ENCODE measurements at regions not wholly inside any gene's neighbourhood (a gene's known extent, or its start where the extent isn't known, plus 50 kb on each side); places are given as distances from the start of the nearest gene placed in this dataset.

GRCh38 chr12:60335745-60336144 lies 739.9 kb downstream of the SLC16A7 start:
- Histone ChIP-seq H3K27ac (ENCODE audit: low read length) (no peak overlapping the region), H3K36me3 (ENCODE audit: insufficient read depth, low read length) (no peaks in the 10 kb centered on the region), H3K4me2 (ENCODE audit: low read length) (no peak overlapping the region), H4K20me1 (ENCODE audit: insufficient read depth) (no peaks in the 10 kb centered on the region), H3K27me3 (ENCODE audit: insufficient read depth, low read depth, low read length) (no peaks in the 10 kb centered on the region), H3K9me2 (ENCODE audit: insufficient read depth, low read length) (no peaks in the 10 kb centered on the region), H3F3A (ENCODE audit: insufficient read depth, low read length, poor library complexity, severe bottlenecking) (no peaks in the 10 kb centered on the region), H3K9me3 (ENCODE audit: low read length) (no peaks in the 10 kb centered on the region), H3K4me3 (ENCODE audit: low read length) (no peak overlapping the region), H3K79me2 (replicated peaks; ENCODE audit: insufficient read depth, low read length) (no peaks in the 10 kb centered on the region), H2AFZ (ENCODE audit: low read depth, low read length) (no peak overlapping the region), H3K9ac (ENCODE audit: low read length) (no peak overlapping the region)
- TF ChIP-seq EP300 (conservative IDR thresholded peaks at IDR 0.05; ENCODE audit: poor library complexity, severe bottlenecking): no peak
- TF ChIP-seq MXI1 (conservative IDR thresholded peaks at IDR 0.05; ENCODE audit: poor library complexity, severe bottlenecking): no peak
- no peak for TF ChIP-seq CTCF (IDR thresholded peaks at IDR 0.05; ENCODE audit: poor library complexity, severe bottlenecking)
- no peak for TF ChIP-seq REST (IDR thresholded peaks at IDR 0.05; ENCODE audit: borderline replicate concordance)
- TF ChIP-seq EZH2 (IDR thresholded peaks at IDR 0.05; ENCODE audit: borderline replicate concordance, insufficient read depth, low read length, poor library complexity, severe bottlenecking): no peak
- TF ChIP-seq TAF1 (IDR thresholded peaks at IDR 0.05; ENCODE audit: low read depth): no peak
- TF ChIP-seq SMC3 (conservative IDR thresholded peaks at IDR 0.05; ENCODE audit: poor library complexity): no peak
- TF ChIP-seq POLR2AphosphoS5 (IDR thresholded peaks at IDR 0.05): no peak
- no peak for TF ChIP-seq RAD21 (conservative IDR thresholded peaks at IDR 0.05)

GRCh38 chr12:60337839-60338549 lies 742.2 kb downstream of the SLC16A7 start:
- Histone ChIP-seq H3F3A (ENCODE audit: insufficient read depth, low read length, poor library complexity, severe bottlenecking) (no peaks in the 10 kb centered on the region), H3K9me2 (ENCODE audit: insufficient read depth, low read length) (no peaks in the 10 kb centered on the region), H3K36me3 (ENCODE audit: insufficient read depth, low read length) (no peaks in the 10 kb centered on the region), H3K4me3 (ENCODE audit: low read length) (no peak overlapping the region), H3K27me3 (ENCODE audit: insufficient read depth, low read depth, low read length) (no peaks in the 10 kb centered on the region), H3K4me2 (ENCODE audit: low read length) (no peak overlapping the region), H2AFZ (ENCODE audit: low read depth, low read length) (no peak overlapping the region), H3K9me3 (ENCODE audit: low read length) (no peaks in the 10 kb centered on the region), H3K79me2 (replicated peaks; ENCODE audit: insufficient read depth, low read length) (no peaks in the 10 kb centered on the region), H3K9ac (ENCODE audit: low read length) (no peak overlapping the region), H3K27ac (ENCODE audit: low read length) (no peak overlapping the region), H4K20me1 (ENCODE audit: insufficient read depth) (no peaks in the 10 kb centered on the region)
- TF ChIP-seq TAF1 (IDR thresholded peaks at IDR 0.05; ENCODE audit: low read depth): no peak
- no peak for TF ChIP-seq RAD21 (conservative IDR thresholded peaks at IDR 0.05)
- no peak for TF ChIP-seq MXI1 (conservative IDR thresholded peaks at IDR 0.05; ENCODE audit: poor library complexity, severe bottlenecking)
- TF ChIP-seq SMC3 (conservative IDR thresholded peaks at IDR 0.05; ENCODE audit: poor library complexity): no peak
- no peak for TF ChIP-seq CTCF (IDR thresholded peaks at IDR 0.05; ENCODE audit: poor library complexity, severe bottlenecking)
- no peak for TF ChIP-seq REST (IDR thresholded peaks at IDR 0.05; ENCODE audit: borderline replicate concordance)
- no peak for TF ChIP-seq EZH2 (IDR thresholded peaks at IDR 0.05; ENCODE audit: borderline replicate concordance, insufficient read depth, low read length, poor library complexity, severe bottlenecking)
- no peak for TF ChIP-seq POLR2AphosphoS5 (IDR thresholded peaks at IDR 0.05)
- no peak for TF ChIP-seq EP300 (conservative IDR thresholded peaks at IDR 0.05; ENCODE audit: poor library complexity, severe bottlenecking)

Measured in neural cell (in vitro differentiated cells).